NCI-H146 treated with DMSO at 0.1 percent for 48 hours (cell line): ENCODE measurements at regions not wholly inside any gene's neighbourhood (a gene's known extent, or its start where the extent isn't known, plus 50 kb on each side); places are given as distances from the start of the nearest gene placed in this dataset.

Experiments
- DNase-seq: peaks from one replicate; lab custom pipeline; 2025; ENCODE audit not compliant: unreplicated experiment; lab: John Stamatoyannopoulos, UW

- no peak for DNase-seq
These were observed 322.1 kb downstream of the HRH4 start for GRCh38 chr18:24782566-24782965.

GRCh38 chr18:24785019-24785418, 324.6 kb downstream of the HRH4 start:
- no peak for DNase-seq

GRCh38 chr18:24786027-24786426, 325.6 kb downstream of the HRH4 start:
- no peak for DNase-seq

GRCh38 chr18:24790347-24790746, 329.9 kb downstream of the HRH4 start:
- DNase-seq: no peak

GRCh38 chr18:24791751-24792545, 331.5 kb downstream of the HRH4 start:
- no peak for DNase-seq

GRCh38 chr18:24793742-24794141, 333.3 kb downstream of the HRH4 start:
- DNase-seq: no peak

GRCh38 chr18:24795129-24795528, 334.7 kb downstream of the HRH4 start:
- DNase-seq: no peak

- no peak for DNase-seq
These were observed 337.5 kb downstream of the HRH4 start for GRCh38 chr18:24797981-24798380.

- no peak for DNase-seq
These were observed 338.7 kb downstream of the HRH4 start for GRCh38 chr18:24799176-24799575.

- no peak for DNase-seq
These were observed 339.3 kb downstream of the HRH4 start for GRCh38 chr18:24799720-24800119.

GRCh38 chr18:24801001-24801400, 340.6 kb downstream of the HRH4 start:
- DNase-seq: no peak

- DNase-seq: no peak
These were observed 342.0 kb downstream of the HRH4 start for GRCh38 chr18:24802456-24802855.

GRCh38 chr18:24805156-24805555, 344.7 kb downstream of the HRH4 start:
- DNase-seq: no peak

- DNase-seq: no peak
These were observed 348.9 kb downstream of the HRH4 start for GRCh38 chr18:24809173-24809950.

- no peak for DNase-seq
These were observed 350.3 kb downstream of the HRH4 start for GRCh38 chr18:24810561-24811305.

- no peak for DNase-seq
These were observed 351.7 kb downstream of the HRH4 start for GRCh38 chr18:24811950-24812681.

- DNase-seq: no peak
These were observed 354.1 kb downstream of the HRH4 start for GRCh38 chr18:24814521-24814920.

- DNase-seq: no peak
These were observed 356.7 kb downstream of the HRH4 start for GRCh38 chr18:24817150-24817549.

- DNase-seq: no peak
These were observed 357.3 kb downstream of the HRH4 start for GRCh38 chr18:24817587-24818371.

- DNase-seq: no peak
These were observed 358.0 kb downstream of the HRH4 start for GRCh38 chr18:24818441-24818840.
